ENCODE measurements at regions not wholly inside any gene's neighbourhood (a gene's known extent, or its start where the extent isn't known, plus 50 kb on each side); places are given as distances from the start of the nearest gene placed in this dataset.

GRCh38 chr16:85327731-85328675, 215.7 kb upstream of the CIBAR2 start (continued):
- TF ChIP-seq RBM39 (IDR thresholded peaks at IDR 0.05; ENCODE audit: low read depth, low read length, poor library complexity, severe bottlenecking): no peak
- no peak for TF ChIP-seq BATF2 (CRISPR knock-in tag; IDR thresholded peaks at IDR 0.05)
- TF ChIP-seq ZBTB21 (CRISPR knock-in tag; IDR thresholded peaks at IDR 0.05): no peak
- no peak for TF ChIP-seq ZSCAN31 (CRISPR knock-in tag; IDR thresholded peaks at IDR 0.05; ENCODE audit: low read depth)
- TF ChIP-seq ZNF253 (CRISPR knock-in tag; IDR thresholded peaks at IDR 0.05; ENCODE audit: borderline replicate concordance): no peak
- no peak for TF ChIP-seq ZNF572 (CRISPR knock-in tag; IDR thresholded peaks at IDR 0.05)
- TF ChIP-seq TRIM22 (IDR thresholded peaks at IDR 0.05): no peak
- TF ChIP-seq AFF4 (CRISPR knock-in tag; IDR thresholded peaks at IDR 0.05): no peak
- no peak for TF ChIP-seq ZFP36L1 (CRISPR knock-in tag; IDR thresholded peaks at IDR 0.05)
- peak; percentile 55; the same call in 1 of the 2 replicates for TF ChIP-seq ZNF280B (CRISPR knock-in tag; IDR thresholded peaks at IDR 0.05; ENCODE audit: borderline replicate concordance)
- no peak for TF ChIP-seq ZNF770 (CRISPR knock-in tag; IDR thresholded peaks at IDR 0.05)
- TF ChIP-seq ZNF776 (CRISPR knock-in tag; IDR thresholded peaks at IDR 0.05): 0 out of 2 replicates have a peak, but pooled peaks have one; percentile 21
- no peak for TF ChIP-seq ZNF720 (CRISPR knock-in tag; IDR thresholded peaks at IDR 0.05)
- no peak for TF ChIP-seq ETV6 (CRISPR knock-in tag; conservative IDR thresholded peaks at IDR 0.05)
- TF ChIP-seq ZFP36 (IDR thresholded peaks at IDR 0.05; ENCODE audit: borderline replicate concordance, low read depth, low read length, partially characterized antibody): no peak
- TF ChIP-seq, protein P1, sequence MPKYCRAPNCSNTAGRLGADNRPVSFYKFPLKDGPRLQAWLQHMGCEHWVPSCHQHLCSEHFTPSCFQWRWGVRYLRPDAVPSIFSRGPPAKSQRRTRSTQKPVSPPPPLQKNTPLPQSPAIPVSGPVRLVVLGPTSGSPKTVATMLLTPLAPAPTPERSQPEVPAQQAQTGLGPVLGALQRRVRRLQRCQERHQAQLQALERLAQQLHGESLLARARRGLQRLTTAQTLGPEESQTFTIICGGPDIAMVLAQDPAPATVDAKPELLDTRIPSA (CRISPR knock-in tag; IDR thresholded peaks at IDR 0.05; ENCODE audit: borderline replicate concordance): no peak
- no peak for TF ChIP-seq SP4 (CRISPR knock-in tag; IDR thresholded peaks at IDR 0.05)
- TF ChIP-seq ZNF781 (CRISPR knock-in tag; IDR thresholded peaks at IDR 0.05; ENCODE audit: borderline replicate concordance, not compliant biosample characterization): no peak
